K562 (cell line): ENCODE measurements at regions not wholly inside any gene's neighbourhood (a gene's known extent, or its start where the extent isn't known, plus 50 kb on each side); places are given as distances from the start of the nearest gene placed in this dataset.

ENCODE experiments used
- ATAC-seq: fragments of 200-7000 bp; cut with Tn5 transposase; 3 replicates; pipeline ENCODE4 v1.9.1; 2020; ENCODE audit warnings: moderate library complexity
- BruUV-seq: library from RNA; stranded (reverse); fragments of 400-500 nt; replicated peaks from 2 replicates; lab custom pipeline; 2021; lab: Mats Ljungman, UMichigan
- CTCF ChIA-PET: fragments of 300-600 bp; formaldehyde crosslinking; extraction: SDS; loops from one replicate; lab custom pipeline; 2021; ENCODE audit warnings: low intra/inter-chr PET ratio; lab: Yijun Ruan, JAX
- POLR2A ChIA-PET: fragments of 300-600, 350-650 bp; sonication (Branson Sonifier 250); formaldehyde crosslinking; extraction: SDS; loops from one replicate; lab custom pipeline; 2021; ENCODE audit warnings: antibody characterized with exemption, inconsistent platforms; lab: Yijun Ruan, JAX
- DNase-seq, 4 experiments: peaks; one replicate each; pipeline versions ENCODE4 v3.0.0 to v3.0.0-alpha.2; 2011 to 2018; ENCODE audit warnings: low spot score in 3 of 4, mixed read lengths in 3 of 4; ENCODE audit errors: extremely low read depth in 1 of 4
- FAIRE-seq: peaks from 2 replicates; lab custom pipeline; 2011; peaks lifted over from hg19 to GRCh38; lab: Jason Lieb, UNC
- H2AFZ ChIP-seq: 2 replicates; pipeline ENCODE4 v1.6.0; 2011; ENCODE audit warnings: low read depth, low read length, control low read depth, inconsistent platforms
- H3K27ac ChIP-seq: fragments of 200-600 bp; 3 replicates; pipeline ENCODE4 v1.8.0; 2011; ENCODE audit warnings: low read depth, mild to moderate bottlenecking, control low read depth, inconsistent platforms, low read length, moderate library complexity, mixed read lengths; ENCODE audit errors: extremely low read depth
- H3K27me3 ChIP-seq, 2 experiments: fragments of 300-600 bp in 1 of 2; 2 replicates in 1 of 2; 3 replicates in 1 of 2; pipeline versions ENCODE4 v1.6.0 to v1.8.0; 2011; ENCODE audit warnings: inconsistent platforms in 2 of 2, low read length in 2 of 2, mild to moderate bottlenecking in 1 of 2, mixed read lengths in 1 of 2, moderate library complexity in 1 of 2; ENCODE audit not compliant: control insufficient read depth in 2 of 2, insufficient read depth in 2 of 2
- H3K36me3 ChIP-seq: fragments of 300-600 bp; 3 replicates; pipeline ENCODE4 v1.8.0; 2011; ENCODE audit warnings: mild to moderate bottlenecking, low read length, inconsistent platforms; ENCODE audit not compliant: control insufficient read depth, insufficient read depth
- H3K4me1 ChIP-seq, 2 experiments: fragments of 200-600 bp in 1 of 2; replicated peaks in 1 of 2; 2 replicates in 1 of 2; 3 replicates in 1 of 2; pipeline versions ENCODE4 v1.5.1 to v1.8.0; 2011; ENCODE audit warnings: inconsistent platforms in 2 of 2, low read length in 2 of 2, mild to moderate bottlenecking in 1 of 2, mixed read lengths in 1 of 2, moderate library complexity in 1 of 2; ENCODE audit not compliant: control insufficient read depth in 2 of 2, insufficient read depth in 2 of 2
- H3K4me2 ChIP-seq: 2 replicates; pipeline ENCODE4 v1.6.1; 2011; ENCODE audit warnings: low read length, control low read depth, inconsistent platforms, mixed read lengths; ENCODE audit not compliant: insufficient read depth
- H3K4me3 ChIP-seq: fragments of 200-600 bp; sonication (generic), shearing (Covaris generic); 2 replicates; pipeline ENCODE4 v1.5.1; 2016; ENCODE audit warnings: control low read depth, inconsistent platforms
- H3K79me2 ChIP-seq: fragments of 200-600 bp; 3 replicates; pipeline ENCODE4 v1.8.0; 2011; ENCODE audit warnings: low read length, inconsistent platforms; ENCODE audit not compliant: control insufficient read depth, insufficient read depth
- H3K9ac ChIP-seq, 2 experiments: 2 replicates each; pipeline versions ENCODE4 v1.6.0 to v1.6.1; 2011; ENCODE audit warnings: low read depth in 2 of 2, low read length in 2 of 2, control low read depth in 1 of 2, inconsistent platforms in 1 of 2, mild to moderate bottlenecking in 1 of 2, mixed read lengths in 1 of 2; ENCODE audit not compliant: insufficient read depth in 1 of 2
- H3K9me1 ChIP-seq: one replicate; pipeline ENCODE4 v1.6.0; 2011; ENCODE audit warnings: inconsistent platforms, mild to moderate bottlenecking, low read length, moderate library complexity; ENCODE audit not compliant: control insufficient read depth, insufficient read depth
- H3K9me3 ChIP-seq: replicated peaks from 2 replicates; pipeline ENCODE4 v1.5.1; 2011; ENCODE audit warnings: low read depth, low read length, inconsistent platforms; ENCODE audit not compliant: control insufficient read depth, insufficient read depth
- H4K20me1 ChIP-seq: replicated peaks from 2 replicates; pipeline ENCODE4 v1.6.1; 2011; ENCODE audit warnings: low read length, inconsistent platforms, mixed read lengths; ENCODE audit not compliant: control insufficient read depth, insufficient read depth
- BRD4 ChIP-seq: fragments of 200-600 bp; sonication (generic); IDR thresholded peaks from 2 replicates; pipeline ENCODE4 v1.6.1; 2017; ENCODE audit warnings: inconsistent platforms
- CBFA2T2 ChIP-seq: fragments of 450-650 bp; conservative IDR thresholded peaks from 2 replicates; pipeline ENCODE4 v1.6.1; 2017; ENCODE audit warnings: mild to moderate bottlenecking
- CBX8 ChIP-seq: fragments of 200-600 bp; sonication (generic); IDR thresholded peaks from 2 replicates; pipeline ENCODE4 v1.6.1; 2012; ENCODE audit warnings: borderline replicate concordance, mixed run types, low read depth, mild to moderate bottlenecking, moderate library complexity, mixed read lengths, low read length, control low read depth, inconsistent platforms; ENCODE audit not compliant: poor library complexity, severe bottlenecking; ENCODE audit errors: extremely low read depth
- CHD1 ChIP-seq: fragments of 200-600 bp; sonication (generic); IDR thresholded peaks from one replicate; pipeline ENCODE4 v1.6.1; 2012; ENCODE audit warnings: mild to moderate bottlenecking, moderate library complexity, low read length, inconsistent platforms
- EHMT2 ChIP-seq: fragments of 450-650 bp; IDR thresholded peaks from 2 replicates; pipeline ENCODE4 v1.6.1; 2018; ENCODE audit warnings: antibody characterized with exemption
- JUND ChIP-seq, 2 experiments: IDR thresholded peaks; 2 replicates in 1 of 2; 3 replicates in 1 of 2; pipeline ENCODE4 v1.6.1; 2011; ENCODE audit warnings: borderline replicate concordance in 2 of 2, low read depth in 2 of 2, low read length in 2 of 2, improper control_type of control experiment in 1 of 2, missing biosample characterization in 1 of 2, missing genetic modification characterization in 1 of 2, missing genetic modification reagents in 1 of 2
- POLR2A ChIP-seq: fragments of 450-650 bp; conservative IDR thresholded peaks from 2 replicates; pipeline ENCODE4 v1.6.1; 2016
- RAD51 ChIP-seq: fragments of 450-650 bp; IDR thresholded peaks from 2 replicates; pipeline ENCODE4 v1.7.1; 2016; ENCODE audit warnings: low read depth, mild to moderate bottlenecking, borderline replicate concordance
- RB1 ChIP-seq: fragments of 450-650 bp; IDR thresholded peaks from 2 replicates; pipeline ENCODE4 v1.6.1; 2017; ENCODE audit warnings: low read depth, mild to moderate bottlenecking
- RBM17 ChIP-seq: fragments of 200-400 bp; formaldehyde crosslinking; IDR thresholded peaks from 2 replicates; pipeline ENCODE4 v1.6.1; 2017; ENCODE audit warnings: low read depth, mild to moderate bottlenecking, low read length, borderline replicate concordance
- RFX1 ChIP-seq: fragments of 450-650 bp; IDR thresholded peaks from 2 replicates; pipeline ENCODE4 v1.6.1; 2016; ENCODE audit warnings: mild to moderate bottlenecking, moderate library complexity
- YY1 ChIP-seq, 3 experiments: IDR thresholded peaks; 2 replicates each; pipeline ENCODE4 v1.6.1; 2011; ENCODE audit warnings: low read length in 2 of 3, mild to moderate bottlenecking in 2 of 3, moderate library complexity in 2 of 3, borderline replicate concordance in 1 of 3, control low read depth in 1 of 3, low read depth in 1 of 3; ENCODE audit not compliant: insufficient read depth in 3 of 3, insufficient replicate concordance in 2 of 3, control insufficient read depth in 1 of 3, insufficient read length in 1 of 3; ENCODE audit errors: extremely low read depth in 1 of 3
- ZNF324 ChIP-seq: fragments of 250-450 bp; sonication (Bioruptor Pico); IDR thresholded peaks from 2 replicates; pipeline ENCODE4 v1.4.0; 2020; ENCODE audit warnings: mild to moderate bottlenecking
- WGBS: fragments of 100-300 bp; shearing (Covaris generic); methylation state at CpG from one replicate; pipeline ENCODE4 v1.1.6; 2016; ENCODE audit warnings: low coverage, mixed read lengths; ENCODE audit not compliant: insufficient coverage; ENCODE audit errors: missing lambda C conversion rate; 5-methylcytosine and 5-hydroxymethylcytosine counted together
- in situ Hi-C: fragments of 300-500 bp; cut with MboI; formaldehyde crosslinking; loops from 4 replicates; pipeline ENCODE4 v1.15.0; 2018; ENCODE audit warnings: inconsistent platforms, mixed read lengths
- intact Hi-C: fragments of 100-400 bp; cut with micrococcal nuclease; formaldehyde crosslinking; loops from 2 replicates; pipeline ENCODE4 v1.14.2; 2022
- TF ChIP-seq, protein P1 (sequence below): fragments of 450-650 bp; formaldehyde crosslinking; IDR thresholded peaks from 2 replicates; pipeline ENCODE4 v1.4.0; 2020; ENCODE audit warnings: mild to moderate bottlenecking, moderate library complexity
- TF ChIP-seq, protein P2 (sequence below), 2 experiments: IDR thresholded peaks; 2 replicates each; pipeline ENCODE4 v1.6.1; 2011; ENCODE audit warnings: borderline replicate concordance in 1 of 2, control low read depth in 1 of 2, low read depth in 1 of 2, low read length in 1 of 2, mild to moderate bottlenecking in 1 of 2, mixed read lengths in 1 of 2, moderate library complexity in 1 of 2; ENCODE audit not compliant: insufficient read depth in 1 of 2, insufficient read length in 1 of 2, poor library complexity in 1 of 2, severe bottlenecking in 1 of 2; ENCODE audit errors: extremely low read depth in 1 of 2
- TF ChIP-seq, protein P3 (sequence below): fragments of 450-650 bp; formaldehyde crosslinking; IDR thresholded peaks from 2 replicates; pipeline ENCODE4 v1.4.0; 2022; ENCODE audit warnings: missing genetic modification characterization

DNA sequence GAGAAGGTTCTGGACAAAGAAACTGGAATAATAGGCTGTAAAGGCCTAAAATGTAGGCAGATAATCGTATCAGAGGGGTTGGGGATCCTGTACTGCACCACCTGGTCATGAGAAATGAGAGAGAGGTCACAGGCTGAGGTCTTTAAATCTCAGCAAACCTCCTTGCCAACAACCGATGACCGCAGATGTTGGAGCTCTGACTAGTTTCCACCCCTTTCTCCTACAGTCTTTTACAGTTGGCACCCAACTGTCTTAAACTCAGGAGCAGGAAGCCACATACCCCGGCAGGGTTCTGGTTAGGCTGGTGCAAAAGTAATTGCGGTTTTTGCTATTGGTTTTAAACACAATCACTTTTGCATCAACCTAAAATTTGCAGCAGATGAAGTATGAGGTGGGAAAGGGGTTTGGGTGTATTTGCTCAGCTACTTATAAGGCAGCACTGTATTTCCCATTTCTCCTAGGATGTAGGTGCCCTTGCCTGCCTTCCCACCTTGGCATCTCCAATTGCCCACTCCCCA is 261.8 kb upstream of the MYOCD start (continued):
- no peak for TF ChIP-seq JUND (IDR thresholded peaks at IDR 0.05; ENCODE audit: borderline replicate concordance, low read depth, low read length)
- TF ChIP-seq JUND (tag; IDR thresholded peaks at IDR 0.05; ENCODE audit: borderline replicate concordance, low read depth, low read length), result no peak
- TF ChIP-seq CBFA2T2, result no peak
- no peak for TF ChIP-seq CBX8

DNA sequence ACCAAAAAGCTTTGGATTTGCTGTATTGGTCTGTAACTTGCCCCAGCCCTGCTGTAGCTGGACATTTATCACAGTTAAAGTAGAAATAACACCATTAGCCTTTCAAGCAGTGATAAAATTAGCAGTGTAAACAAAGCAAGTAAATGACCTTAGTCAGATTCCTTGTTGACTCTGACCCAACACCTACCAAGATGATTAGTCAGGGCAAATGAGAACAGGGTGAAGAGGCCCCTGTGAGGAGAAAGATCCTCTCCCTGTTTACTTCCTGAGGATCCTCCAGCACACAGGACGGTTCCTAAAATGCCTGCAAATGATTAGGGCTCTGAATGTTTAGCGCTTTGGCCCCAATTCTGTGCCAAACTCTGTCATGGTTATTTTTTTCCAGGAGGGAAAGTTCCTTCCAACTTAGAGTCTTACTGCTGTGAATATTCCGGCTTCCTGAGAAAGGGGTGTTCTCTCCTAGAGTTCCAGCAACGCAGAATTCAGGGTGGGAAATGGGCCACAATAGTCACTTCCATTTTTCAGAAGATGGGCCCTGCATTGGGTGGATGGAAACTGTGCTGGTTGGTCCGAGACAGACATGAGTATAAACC is 259.0 kb upstream of the MYOCD start:
- no peak for FAIRE-seq
- POLR2A ChIA-PET, result no interaction called here
- TF ChIP-seq ZNF324 (CRISPR knock-in tag) (no peak), EHMT2 (no peak), RBM17 (no peak), RB1 (no peak), RFX1 (no peak), CHD1 (no peak), POLR2A (no peak), RAD51 (no peak), YY1 (IDR thresholded peaks at IDR 0.05; ENCODE audit: borderline replicate concordance in 1 of 3, control insufficient read depth in 1 of 3, extremely low read depth in 1 of 3, insufficient read depth in 3 of 3, insufficient read length in 1 of 3, insufficient replicate concordance in 2 of 3, low read depth in 1 of 3, low read length in 2 of 3) (no peak), BRD4 (no peak), CBFA2T2 (no peak)
- TF ChIP-seq, protein P1, sequence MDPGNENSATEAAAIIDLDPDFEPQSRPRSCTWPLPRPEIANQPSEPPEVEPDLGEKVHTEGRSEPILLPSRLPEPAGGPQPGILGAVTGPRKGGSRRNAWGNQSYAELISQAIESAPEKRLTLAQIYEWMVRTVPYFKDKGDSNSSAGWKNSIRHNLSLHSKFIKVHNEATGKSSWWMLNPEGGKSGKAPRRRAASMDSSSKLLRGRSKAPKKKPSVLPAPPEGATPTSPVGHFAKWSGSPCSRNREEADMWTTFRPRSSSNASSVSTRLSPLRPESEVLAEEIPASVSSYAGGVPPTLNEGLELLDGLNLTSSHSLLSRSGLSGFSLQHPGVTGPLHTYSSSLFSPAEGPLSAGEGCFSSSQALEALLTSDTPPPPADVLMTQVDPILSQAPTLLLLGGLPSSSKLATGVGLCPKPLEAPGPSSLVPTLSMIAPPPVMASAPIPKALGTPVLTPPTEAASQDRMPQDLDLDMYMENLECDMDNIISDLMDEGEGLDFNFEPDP (CRISPR knock-in tag), result no peak
- TF ChIP-seq, protein P2, sequence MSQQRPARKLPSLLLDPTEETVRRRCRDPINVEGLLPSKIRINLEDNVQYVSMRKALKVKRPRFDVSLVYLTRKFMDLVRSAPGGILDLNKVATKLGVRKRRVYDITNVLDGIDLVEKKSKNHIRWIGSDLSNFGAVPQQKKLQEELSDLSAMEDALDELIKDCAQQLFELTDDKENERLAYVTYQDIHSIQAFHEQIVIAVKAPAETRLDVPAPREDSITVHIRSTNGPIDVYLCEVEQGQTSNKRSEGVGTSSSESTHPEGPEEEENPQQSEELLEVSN (IDR thresholded peaks at IDR 0.05; ENCODE audit: borderline replicate concordance in 1 of 2, extremely low read depth in 1 of 2, insufficient read depth in 1 of 2, insufficient read length in 1 of 2, low read depth in 1 of 2, low read length in 1 of 2, poor library complexity in 1 of 2, severe bottlenecking in 1 of 2), result no peak
- TF ChIP-seq, protein P3, sequence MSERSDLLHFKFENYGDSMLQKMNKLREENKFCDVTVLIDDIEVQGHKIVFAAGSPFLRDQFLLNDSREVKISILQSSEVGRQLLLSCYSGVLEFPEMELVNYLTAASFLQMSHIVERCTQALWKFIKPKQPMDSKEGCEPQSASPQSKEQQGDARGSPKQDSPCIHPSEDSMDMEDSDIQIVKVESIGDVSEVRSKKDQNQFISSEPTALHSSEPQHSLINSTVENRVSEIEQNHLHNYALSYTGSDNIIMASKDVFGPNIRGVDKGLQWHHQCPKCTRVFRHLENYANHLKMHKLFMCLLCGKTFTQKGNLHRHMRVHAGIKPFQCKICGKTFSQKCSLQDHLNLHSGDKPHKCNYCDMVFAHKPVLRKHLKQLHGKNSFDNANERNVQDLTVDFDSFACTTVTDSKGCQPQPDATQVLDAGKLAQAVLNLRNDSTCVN (CRISPR knock-in tag), result no peak

More for the DNA sequence above, 259.0 kb upstream of the MYOCD start:
- Histone ChIP-seq H3K9me3 (no peaks in the 10 kb centered on the region), H3K4me3 (no peak overlapping the region), H3K36me3 (no peaks in the 10 kb centered on the region), H3K9me1 (no peaks in the 10 kb centered on the region), H3K27ac (no peak overlapping the region), H3K4me2 (no peak overlapping the region), H2AFZ (no peak overlapping the region), H3K9ac (no peak overlapping the region), H3K79me2 (no peaks in the 10 kb centered on the region), H4K20me1 (no peaks in the 10 kb centered on the region), H3K27me3 (no peaks in the 10 kb centered on the region), H3K4me1 (no peaks in the 10 kb centered on the region)
- CTCF ChIA-PET, result no interaction called here
- no peak for DNase-seq
- no TSS peak for BruUV-seq
- WGBS, result 0% methylated on average over 2 of the region's 5 CpGs
- intact Hi-C loops (no loop called here), in situ Hi-C loops (no loop called here)
- ATAC-seq, result no peak
